Fibroblast of gingiva (primary cell): ENCODE measurements at regions not wholly inside any gene's neighbourhood (a gene's known extent, or its start where the extent isn't known, plus 50 kb on each side); places are given as distances from the start of the nearest gene placed in this dataset.
A peak's percentile ranks its signal among the peaks of the same experiment; 100 is the strongest.
"Not testable (repeated sequence)": the region's sequence is repeated elsewhere in the genome, so short reads cannot be mapped to it uniquely, and the experiment has no call there.

Experiments
- DNase-seq: peaks from one replicate; pipeline ENCODE4 v3.0.0-alpha.2; 2011; ENCODE audit warnings: low read depth

GRCh38 chr5:97936231-97936630, 753.2 kb upstream of the RIOK2 start:
- DNase-seq = no peak

- DNase-seq = no peak
Observed at GRCh38 chr5:97937846-97938245, 754.8 kb upstream of the RIOK2 start.

GRCh38 chr5:97943036-97943435, 760.0 kb upstream of the RIOK2 start:
- DNase-seq = no peak

- DNase-seq = no peak
Observed at GRCh38 chr5:97951139-97951538, 768.1 kb upstream of the RIOK2 start.

GRCh38 chr5:97955450-97955849, 772.4 kb upstream of the RIOK2 start:
- no peak for DNase-seq

- DNase-seq = no peak
Observed at GRCh38 chr5:97967292-97967691, 784.2 kb upstream of the RIOK2 start.

GRCh38 chr5:97968346-97968745, 785.3 kb upstream of the RIOK2 start:
- DNase-seq = no peak

- peak; percentile 64 for DNase-seq
Observed at GRCh38 chr5:97979740-97980139, 793.7 kb upstream of the RGMB start.

- DNase-seq = no peak
Observed at GRCh38 chr5:97980291-97980690, 793.2 kb upstream of the RGMB start.

GRCh38 chr5:97986069-97986468, 787.4 kb upstream of the RGMB start:
- DNase-seq = peak; percentile 48

GRCh38 chr5:97991236-97991635, 782.2 kb upstream of the RGMB start:
- DNase-seq = no peak

GRCh38 chr5:97998941-97999340, 774.5 kb upstream of the RGMB start:
- DNase-seq = peak; percentile 62

- DNase-seq = no peak
Observed at GRCh38 chr5:98004463-98004862, 769.0 kb upstream of the RGMB start.

- DNase-seq = no peak
Observed at GRCh38 chr5:98016771-98017170, 756.7 kb upstream of the RGMB start.

GRCh38 chr5:98030273-98030672, 743.2 kb upstream of the RGMB start:
- not testable (repeated sequence) for DNase-seq

- not testable (repeated sequence) for DNase-seq
Observed at GRCh38 chr5:98031036-98031435, 742.4 kb upstream of the RGMB start.

- DNase-seq = no peak
Observed at GRCh38 chr5:98031496-98031895, 742.0 kb upstream of the RGMB start.

GRCh38 chr5:98031926-98032325, 741.5 kb upstream of the RGMB start:
- DNase-seq = peak; percentile 49

GRCh38 chr5:98041661-98042060, 731.8 kb upstream of the RGMB start:
- no peak for DNase-seq

- DNase-seq = no peak
Observed at GRCh38 chr5:98042521-98042920, 730.9 kb upstream of the RGMB start.

- DNase-seq = no peak
Observed at GRCh38 chr5:98042961-98043360, 730.5 kb upstream of the RGMB start.

GRCh38 chr5:98050583-98050982, 722.9 kb upstream of the RGMB start:
- no peak for DNase-seq

- no peak for DNase-seq
Observed at GRCh38 chr5:98053170-98053569, 720.3 kb upstream of the RGMB start.

- no peak for DNase-seq
Observed at GRCh38 chr5:98060148-98060547, 713.3 kb upstream of the RGMB start.

- DNase-seq = no peak
Observed at GRCh38 chr5:98064118-98064685, 709.3 kb upstream of the RGMB start.
